Mucosa of gallbladder (tissue), 1 donor: ENCODE measurements at regions not wholly inside any gene's neighbourhood (a gene's known extent, or its start where the extent isn't known, plus 50 kb on each side); places are given as distances from the start of the nearest gene placed in this dataset.

ENCODE experiments used
- DNase-seq: peaks from one replicate; pipeline ENCODE4 v3.0.0-alpha.2; 2020; ENCODE audit warnings: low spot score
- donor health status: DM: no; HTN: no; CAD: no.

- DNase-seq, result no peak
These were observed 84.6 kb upstream of the KLF13 start for GRCh38 chr15:31241888-31242522.

GRCh38 chr15:31243895-31244294 lies 82.7 kb upstream of the KLF13 start:
- no peak for DNase-seq

- no peak for DNase-seq
These were observed 81.4 kb upstream of the KLF13 start for GRCh38 chr15:31245135-31245689.

- no peak for DNase-seq
These were observed 80.9 kb upstream of the KLF13 start for GRCh38 chr15:31245756-31246155.

GRCh38 chr15:31247404-31247803 lies 79.2 kb upstream of the KLF13 start:
- no peak for DNase-seq

GRCh38 chr15:31248263-31248662 lies 78.4 kb upstream of the KLF13 start:
- no peak for DNase-seq

GRCh38 chr15:31248951-31249350 lies 77.7 kb upstream of the KLF13 start:
- DNase-seq, result no peak

- no peak for DNase-seq
These were observed 76.6 kb upstream of the KLF13 start for GRCh38 chr15:31250033-31250432.

- DNase-seq, result no peak
These were observed 75.5 kb upstream of the KLF13 start for GRCh38 chr15:31251165-31251564.

- DNase-seq, result no peak
These were observed 74.4 kb upstream of the KLF13 start for GRCh38 chr15:31252171-31252785.

GRCh38 chr15:31254431-31255175 lies 72.0 kb upstream of the KLF13 start:
- no peak for DNase-seq

GRCh38 chr15:31255176-31255510 lies 71.5 kb upstream of the KLF13 start:
- DNase-seq, result no peak

- DNase-seq, result no peak
These were observed 70.8 kb upstream of the KLF13 start for GRCh38 chr15:31255732-31256377.

GRCh38 chr15:31256378-31257265 lies 70.0 kb upstream of the KLF13 start:
- DNase-seq, result no peak

- no peak for DNase-seq
These were observed 69.3 kb upstream of the KLF13 start for GRCh38 chr15:31257286-31257685.

- DNase-seq, result no peak
These were observed 68.4 kb upstream of the KLF13 start for GRCh38 chr15:31258260-31258659.

- DNase-seq, result no peak
These were observed 66.9 kb upstream of the KLF13 start for GRCh38 chr15:31259562-31260252.

- no peak for DNase-seq
These were observed 65.9 kb upstream of the KLF13 start for GRCh38 chr15:31260646-31261265.

- no peak for DNase-seq
These were observed 65.1 kb upstream of the KLF13 start for GRCh38 chr15:31261266-31262142.
